K562 (cell line): ENCODE measurements at regions not wholly inside any gene's neighbourhood (a gene's known extent, or its start where the extent isn't known, plus 50 kb on each side); places are given as distances from the start of the nearest gene placed in this dataset.

ENCODE experiments used
- NBN ChIP-seq: fragments of 450-650 bp; IDR thresholded peaks from 2 replicates; pipeline ENCODE4 v1.6.1; 2016; ENCODE audit warnings: low read depth, mild to moderate bottlenecking
- SRSF1 ChIP-seq: fragments of 200-400 bp; formaldehyde crosslinking; IDR thresholded peaks from 2 replicates; pipeline ENCODE4 v1.6.1; 2017; ENCODE audit warnings: mild to moderate bottlenecking, low read depth, low read length, moderate library complexity
- TF ChIP-seq, protein P1 (sequence below): sonication (generic); formaldehyde crosslinking; IDR thresholded peaks from 2 replicates; pipeline ENCODE4 v1.8.1; 2023; ENCODE audit warnings: mild to moderate bottlenecking, missing genetic modification reagents

DNA sequence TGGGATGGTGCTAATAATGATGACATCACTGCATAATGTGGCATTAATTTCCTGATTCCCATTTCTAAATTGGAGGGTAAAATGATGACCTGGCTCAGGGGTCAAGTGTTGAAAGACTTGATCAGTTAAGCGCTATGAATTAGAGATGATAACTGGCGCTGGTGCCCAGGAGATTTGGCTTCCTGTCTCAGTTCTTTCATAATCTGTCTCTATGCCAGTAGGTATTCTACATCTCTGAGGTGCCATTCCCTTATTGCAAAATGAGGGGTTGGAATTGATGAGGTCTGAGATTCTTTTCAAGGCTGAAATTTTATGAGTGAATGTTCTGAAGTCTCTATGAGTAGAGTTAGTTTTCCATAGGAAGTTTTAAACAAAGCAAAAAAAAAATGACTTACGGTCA, 1715.1 kb upstream of the WWC1 start:
- TF ChIP-seq SRSF1 = no peak
- no peak for TF ChIP-seq NBN
- TF ChIP-seq, protein P1, sequence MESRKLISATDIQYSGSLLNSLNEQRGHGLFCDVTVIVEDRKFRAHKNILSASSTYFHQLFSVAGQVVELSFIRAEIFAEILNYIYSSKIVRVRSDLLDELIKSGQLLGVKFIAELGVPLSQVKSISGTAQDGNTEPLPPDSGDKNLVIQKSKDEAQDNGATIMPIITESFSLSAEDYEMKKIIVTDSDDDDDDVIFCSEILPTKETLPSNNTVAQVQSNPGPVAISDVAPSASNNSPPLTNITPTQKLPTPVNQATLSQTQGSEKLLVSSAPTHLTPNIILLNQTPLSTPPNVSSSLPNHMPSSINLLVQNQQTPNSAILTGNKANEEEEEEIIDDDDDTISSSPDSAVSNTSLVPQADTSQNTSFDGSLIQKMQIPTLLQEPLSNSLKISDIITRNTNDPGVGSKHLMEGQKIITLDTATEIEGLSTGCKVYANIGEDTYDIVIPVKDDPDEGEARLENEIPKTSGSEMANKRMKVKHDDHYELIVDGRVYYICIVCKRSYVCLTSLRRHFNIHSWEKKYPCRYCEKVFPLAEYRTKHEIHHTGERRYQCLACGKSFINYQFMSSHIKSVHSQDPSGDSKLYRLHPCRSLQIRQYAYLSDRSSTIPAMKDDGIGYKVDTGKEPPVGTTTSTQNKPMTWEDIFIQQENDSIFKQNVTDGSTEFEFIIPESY (CRISPR knock-in tag) = no peak
